Nephron (organoid): ENCODE measurements at regions not wholly inside any gene's neighbourhood (a gene's known extent, or its start where the extent isn't known, plus 50 kb on each side); places are given as distances from the start of the nearest gene placed in this dataset.

ENCODE experiments used
- H3K27ac Mint-ChIP-seq, 3 experiments: 2 replicates each; pipeline ENCODE4 v1.8.0; 2020; ENCODE audit warnings: mixed read lengths in 3 of 3, mild to moderate bottlenecking in 2 of 3, moderate library complexity in 1 of 3
- H3K27me3 Mint-ChIP-seq: 2 replicates; pipeline ENCODE4 v1.8.0; 2021; ENCODE audit warnings: low read depth, mild to moderate bottlenecking, moderate library complexity, mixed read lengths
- H3K36me3 Mint-ChIP-seq: 2 replicates; pipeline ENCODE4 v1.8.0; 2020; ENCODE audit warnings: low read depth, mixed read lengths
- H3K4me1 Mint-ChIP-seq: 2 replicates; pipeline ENCODE4 v1.8.0; 2020; ENCODE audit warnings: mixed read lengths
- H3K4me3 Mint-ChIP-seq, 3 experiments: 2 replicates each; pipeline ENCODE4 v1.8.0; 2020; ENCODE audit warnings: mild to moderate bottlenecking in 3 of 3, mixed read lengths in 3 of 3, moderate library complexity in 2 of 3
- H3K9me3 Mint-ChIP-seq: 2 replicates; pipeline ENCODE4 v1.8.0; 2020; ENCODE audit warnings: mixed read lengths
- CTCF ChIP-seq, 3 experiments: fragments of 200-600 bp; sonication (generic); IDR thresholded peaks; one replicate each; pipeline ENCODE4 v1.5.0; 2021; ENCODE audit warnings: antibody characterized with exemption in 3 of 3; ENCODE audit not compliant: unreplicated experiment in 3 of 3

- Mint-ChIP-seq H3K36me3 (no peaks in the 10 kb centered on the region), H3K27me3 (peaks cover 4% of the 10 kb centered on the region), H3K9me3 (no peaks in the 10 kb centered on the region), H3K27ac (no peak overlapping the region), H3K4me3 (no peak overlapping the region), H3K4me1 (peaks cover 11% of the 10 kb centered on the region)
- TF ChIP-seq CTCF (IDR thresholded peaks at IDR 0.05; ENCODE audit: unreplicated experiment in 3 of 3), result no peak
Measured at GRCh38 chr2:47662552-47662951, 91.8 kb upstream of the KCNK12 start.

- no peak overlapping the region for H3K27ac Mint-ChIP-seq
- no peaks in the 10 kb centered on the region for H3K9me3 Mint-ChIP-seq
Measured at GRCh38 chr2:47661310-47661709, 90.5 kb upstream of the KCNK12 start.

GRCh38 chr2:47660168-47660567, 89.4 kb upstream of the KCNK12 start:
- no peak overlapping the region for H3K4me3 Mint-ChIP-seq
- no peaks in the 10 kb centered on the region for H3K36me3 Mint-ChIP-seq
- peaks cover 12% of the 10 kb centered on the region for H3K4me1 Mint-ChIP-seq
- no peaks in the 10 kb centered on the region for H3K9me3 Mint-ChIP-seq
- H3K27me3 Mint-ChIP-seq, result peaks cover 11% of the 10 kb centered on the region
- no peak overlapping the region for H3K27ac Mint-ChIP-seq
- TF ChIP-seq CTCF (IDR thresholded peaks at IDR 0.05; ENCODE audit: unreplicated experiment in 3 of 3), result no peak

More at GRCh38 chr2:47661310-47661709, 90.5 kb upstream of the KCNK12 start:
- H3K36me3 Mint-ChIP-seq, result no peaks in the 10 kb centered on the region
- no peak for TF ChIP-seq CTCF (IDR thresholded peaks at IDR 0.05; ENCODE audit: unreplicated experiment in 3 of 3)
- peaks cover 11% of the 10 kb centered on the region for H3K4me1 Mint-ChIP-seq
- peaks cover 11% of the 10 kb centered on the region for H3K27me3 Mint-ChIP-seq
- H3K4me3 Mint-ChIP-seq, result no peak overlapping the region

- H3K27me3 Mint-ChIP-seq, result peaks cover 11% of the 10 kb centered on the region
- no peaks in the 10 kb centered on the region for H3K36me3 Mint-ChIP-seq
- no peak for TF ChIP-seq CTCF (IDR thresholded peaks at IDR 0.05; ENCODE audit: unreplicated experiment in 3 of 3)
- no peaks in the 10 kb centered on the region for H3K9me3 Mint-ChIP-seq
- H3K27ac Mint-ChIP-seq, result no peak overlapping the region
- peaks cover 25% of the 10 kb centered on the region for H3K4me1 Mint-ChIP-seq
- no peak overlapping the region for H3K4me3 Mint-ChIP-seq
Measured at GRCh38 chr2:47658646-47659320, 88.0 kb upstream of the KCNK12 start.

GRCh38 chr2:47657886-47658489, 87.2 kb upstream of the KCNK12 start:
- Mint-ChIP-seq H3K36me3 (no peaks in the 10 kb centered on the region), H3K27me3 (peaks cover 11% of the 10 kb centered on the region), H3K4me3 (no peak overlapping the region), H3K9me3 (no peaks in the 10 kb centered on the region), H3K4me1 (peaks cover 29% of the 10 kb centered on the region), H3K27ac (no peak overlapping the region)
- TF ChIP-seq CTCF (IDR thresholded peaks at IDR 0.05; ENCODE audit: unreplicated experiment in 3 of 3), result no peak
